K562 (cell line): ENCODE measurements at regions not wholly inside any gene's neighbourhood (a gene's known extent, or its start where the extent isn't known, plus 50 kb on each side); places are given as distances from the start of the nearest gene placed in this dataset.

Source experiments
- ATAC-seq: fragments of 200-7000 bp; cut with Tn5 transposase; 3 replicates; pipeline ENCODE4 v1.9.1; 2020; ENCODE audit warnings: moderate library complexity
- BruUV-seq: library from RNA; stranded (reverse); fragments of 400-500 nt; replicated peaks from 2 replicates; lab custom pipeline; 2021; lab: Mats Ljungman, UMichigan
- CTCF ChIA-PET: fragments of 300-600 bp; formaldehyde crosslinking; extraction: SDS; loops from one replicate; lab custom pipeline; 2021; ENCODE audit warnings: low intra/inter-chr PET ratio; lab: Yijun Ruan, JAX
- POLR2A ChIA-PET: fragments of 300-600, 350-650 bp; sonication (Branson Sonifier 250); formaldehyde crosslinking; extraction: SDS; loops from one replicate; lab custom pipeline; 2021; ENCODE audit warnings: antibody characterized with exemption, inconsistent platforms; lab: Yijun Ruan, JAX
- DNase-seq, 4 experiments: peaks; one replicate each; pipeline versions ENCODE4 v3.0.0 to v3.0.0-alpha.2; 2011 to 2018; ENCODE audit warnings: low spot score in 3 of 4, mixed read lengths in 3 of 4; ENCODE audit errors: extremely low read depth in 1 of 4
- FAIRE-seq: peaks from 2 replicates; lab custom pipeline; 2011; peaks lifted over from hg19 to GRCh38; lab: Jason Lieb, UNC
- H2AFZ ChIP-seq: 2 replicates; pipeline ENCODE4 v1.6.0; 2011; ENCODE audit warnings: low read depth, low read length, control low read depth, inconsistent platforms
- H3K27ac ChIP-seq: fragments of 200-600 bp; 3 replicates; pipeline ENCODE4 v1.8.0; 2011; ENCODE audit warnings: low read depth, mild to moderate bottlenecking, control low read depth, inconsistent platforms, low read length, moderate library complexity, mixed read lengths; ENCODE audit errors: extremely low read depth
- H3K27me3 ChIP-seq, 2 experiments: fragments of 300-600 bp in 1 of 2; 2 replicates in 1 of 2; 3 replicates in 1 of 2; pipeline versions ENCODE4 v1.6.0 to v1.8.0; 2011; ENCODE audit warnings: inconsistent platforms in 2 of 2, low read length in 2 of 2, mild to moderate bottlenecking in 1 of 2, mixed read lengths in 1 of 2, moderate library complexity in 1 of 2; ENCODE audit not compliant: control insufficient read depth in 2 of 2, insufficient read depth in 2 of 2
- H3K36me3 ChIP-seq: fragments of 300-600 bp; 3 replicates; pipeline ENCODE4 v1.8.0; 2011; ENCODE audit warnings: mild to moderate bottlenecking, low read length, inconsistent platforms; ENCODE audit not compliant: control insufficient read depth, insufficient read depth
- H3K4me1 ChIP-seq, 2 experiments: fragments of 200-600 bp in 1 of 2; replicated peaks in 1 of 2; 2 replicates in 1 of 2; 3 replicates in 1 of 2; pipeline versions ENCODE4 v1.5.1 to v1.8.0; 2011; ENCODE audit warnings: inconsistent platforms in 2 of 2, low read length in 2 of 2, mild to moderate bottlenecking in 1 of 2, mixed read lengths in 1 of 2, moderate library complexity in 1 of 2; ENCODE audit not compliant: control insufficient read depth in 2 of 2, insufficient read depth in 2 of 2
- H3K4me2 ChIP-seq: 2 replicates; pipeline ENCODE4 v1.6.1; 2011; ENCODE audit warnings: low read length, control low read depth, inconsistent platforms, mixed read lengths; ENCODE audit not compliant: insufficient read depth
- H3K4me3 ChIP-seq: fragments of 200-600 bp; sonication (generic), shearing (Covaris generic); 2 replicates; pipeline ENCODE4 v1.5.1; 2016; ENCODE audit warnings: control low read depth, inconsistent platforms
- H3K79me2 ChIP-seq: fragments of 200-600 bp; 3 replicates; pipeline ENCODE4 v1.8.0; 2011; ENCODE audit warnings: low read length, inconsistent platforms; ENCODE audit not compliant: control insufficient read depth, insufficient read depth
- H3K9ac ChIP-seq, 2 experiments: 2 replicates each; pipeline versions ENCODE4 v1.6.0 to v1.6.1; 2011; ENCODE audit warnings: low read depth in 2 of 2, low read length in 2 of 2, control low read depth in 1 of 2, inconsistent platforms in 1 of 2, mild to moderate bottlenecking in 1 of 2, mixed read lengths in 1 of 2; ENCODE audit not compliant: insufficient read depth in 1 of 2
- H3K9me1 ChIP-seq: one replicate; pipeline ENCODE4 v1.6.0; 2011; ENCODE audit warnings: inconsistent platforms, mild to moderate bottlenecking, low read length, moderate library complexity; ENCODE audit not compliant: control insufficient read depth, insufficient read depth
- H3K9me3 ChIP-seq: replicated peaks from 2 replicates; pipeline ENCODE4 v1.5.1; 2011; ENCODE audit warnings: low read depth, low read length, inconsistent platforms; ENCODE audit not compliant: control insufficient read depth, insufficient read depth
- H4K20me1 ChIP-seq: replicated peaks from 2 replicates; pipeline ENCODE4 v1.6.1; 2011; ENCODE audit warnings: low read length, inconsistent platforms, mixed read lengths; ENCODE audit not compliant: control insufficient read depth, insufficient read depth
- ARID2 ChIP-seq: fragments of 450-650 bp; IDR thresholded peaks from 2 replicates; pipeline ENCODE4 v1.6.1; 2017; ENCODE audit warnings: antibody characterized with exemption, mild to moderate bottlenecking
- ERF ChIP-seq: fragments of 450-650 bp; formaldehyde crosslinking; IDR thresholded peaks from 2 replicates; pipeline ENCODE4 v1.4.0; 2020; ENCODE audit warnings: mild to moderate bottlenecking, mixed read lengths
- MAFK ChIP-seq: IDR thresholded peaks from 2 replicates; pipeline ENCODE4 v1.6.1; 2011; ENCODE audit warnings: low read length, improper control_type of control experiment
- MBD2 ChIP-seq: sonication (generic); IDR thresholded peaks from 2 replicates; pipeline ENCODE4 v1.6.1; 2016; ENCODE audit warnings: low read depth, borderline replicate concordance
- MCM5 ChIP-seq: fragments of 450-650 bp; IDR thresholded peaks from 2 replicates; pipeline ENCODE4 v1.6.1; 2016; ENCODE audit warnings: low read depth
- NR2C2 ChIP-seq, 2 experiments: fragments of 200-800 bp in 1 of 2; sonication (Bioruptor generic) in 1 of 2; sonication (generic) in 1 of 2; formaldehyde crosslinking in 1 of 2; IDR thresholded peaks; 2 replicates each; pipeline versions ENCODE4 v1.6.1 to v1.8.0; 2016 to 2022; ENCODE audit warnings: mild to moderate bottlenecking in 1 of 2, missing compliant biosample characterization in 1 of 2, missing genetic modification characterization in 1 of 2, missing genetic modification reagents in 1 of 2
- PBX2 ChIP-seq, 2 experiments: IDR thresholded peaks in 1 of 2; conservative IDR thresholded peaks in 1 of 2; 2 replicates each; pipeline ENCODE4 v1.6.1; 2016; ENCODE audit warnings: low read depth in 2 of 2, mild to moderate bottlenecking in 1 of 2, missing compliant biosample characterization in 1 of 2, missing genetic modification characterization in 1 of 2, moderate library complexity in 1 of 2
- SPI1 ChIP-seq: IDR thresholded peaks from 2 replicates; pipeline ENCODE4 v1.6.1; 2011; ENCODE audit warnings: low read depth, low read length, control low read depth, borderline replicate concordance
- SRSF1 ChIP-seq: fragments of 200-400 bp; formaldehyde crosslinking; IDR thresholded peaks from 2 replicates; pipeline ENCODE4 v1.6.1; 2017; ENCODE audit warnings: mild to moderate bottlenecking, low read depth, low read length, moderate library complexity
- ZBTB26 ChIP-seq: fragments of 450-650 bp; formaldehyde crosslinking; IDR thresholded peaks from 2 replicates; pipeline ENCODE4 v1.4.0; 2022; ENCODE audit warnings: missing genetic modification characterization
- ZNF124 ChIP-seq: sonication (generic); formaldehyde crosslinking; IDR thresholded peaks from 2 replicates; pipeline ENCODE4 v1.8.1; 2022; ENCODE audit warnings: missing genetic modification reagents
- ZNF395 ChIP-seq: fragments of 200-800 bp; sonication (Bioruptor generic); IDR thresholded peaks from 2 replicates; pipeline ENCODE4 v1.6.1; 2017; ENCODE audit warnings: missing genetic modification characterization, missing compliant biosample characterization
- ZNF551 ChIP-seq: fragments of 250-450 bp; sonication (Bioruptor Pico); IDR thresholded peaks from 2 replicates; pipeline ENCODE4 v1.5.0; 2021; ENCODE audit warnings: mild to moderate bottlenecking, moderate library complexity
- ZNF75A ChIP-seq: fragments of 450-650 bp; formaldehyde crosslinking; IDR thresholded peaks from 2 replicates; pipeline ENCODE4 v1.4.0; 2020; ENCODE audit warnings: mild to moderate bottlenecking
- WGBS: fragments of 100-300 bp; shearing (Covaris generic); methylation state at CpG from one replicate; pipeline ENCODE4 v1.1.6; 2016; ENCODE audit warnings: low coverage, mixed read lengths; ENCODE audit not compliant: insufficient coverage; ENCODE audit errors: missing lambda C conversion rate; 5-methylcytosine and 5-hydroxymethylcytosine counted together
- in situ Hi-C: fragments of 300-500 bp; cut with MboI; formaldehyde crosslinking; loops from 4 replicates; pipeline ENCODE4 v1.15.0; 2018; ENCODE audit warnings: inconsistent platforms, mixed read lengths
- intact Hi-C: fragments of 100-400 bp; cut with micrococcal nuclease; formaldehyde crosslinking; loops from 2 replicates; pipeline ENCODE4 v1.14.2; 2022
- TF ChIP-seq, protein P1 (sequence below): fragments of 450-650 bp; formaldehyde crosslinking; IDR thresholded peaks from 2 replicates; pipeline ENCODE4 v1.4.0; 2020; ENCODE audit warnings: mild to moderate bottlenecking

DNA sequence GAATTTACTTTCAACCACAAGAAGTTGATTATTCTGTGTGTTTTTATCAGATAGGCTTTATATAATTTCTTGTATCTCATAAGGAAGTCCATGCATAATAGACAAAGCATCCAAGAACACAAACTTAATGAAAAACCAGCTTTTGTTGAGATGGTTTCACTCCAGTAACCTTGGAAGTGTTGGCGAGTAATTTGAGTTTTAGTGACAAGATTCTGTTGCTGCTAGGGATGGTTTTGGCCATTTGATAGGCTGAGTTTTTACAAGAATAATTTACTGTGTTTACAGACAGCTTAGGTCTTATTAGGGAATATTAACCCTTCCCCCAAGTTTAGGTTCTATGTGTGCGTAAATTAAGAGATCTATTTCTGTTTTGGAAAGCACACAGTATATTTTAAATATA is 513.6 kb downstream of the USP25 start:
- TF ChIP-seq ZNF551 (CRISPR knock-in tag): no peak
- TF ChIP-seq ZBTB26: no peak
- TF ChIP-seq SPI1: no peak
- no peak for TF ChIP-seq ZNF75A (CRISPR knock-in tag)
- no peak for TF ChIP-seq SRSF1
- TF ChIP-seq MBD2: no peak
- TF ChIP-seq ARID2: no peak
- TF ChIP-seq MCM5: no peak
- TF ChIP-seq NR2C2 (CRISPR knock-in tag; IDR thresholded peaks at IDR 0.05): no peak
- TF ChIP-seq NR2C2 (tag; IDR thresholded peaks at IDR 0.05): no peak
- no peak for TF ChIP-seq ERF (CRISPR knock-in tag)
- TF ChIP-seq ZNF124 (CRISPR knock-in tag): no peak
- TF ChIP-seq PBX2 (CRISPR knock-in tag; IDR thresholded peaks at IDR 0.05; ENCODE audit: low read depth): no peak
- no peak for TF ChIP-seq PBX2 (tag; conservative IDR thresholded peaks at IDR 0.05; ENCODE audit: low read depth)
- no peak for TF ChIP-seq ZNF395
- TF ChIP-seq MAFK: no peak
- TF ChIP-seq, protein P1, sequence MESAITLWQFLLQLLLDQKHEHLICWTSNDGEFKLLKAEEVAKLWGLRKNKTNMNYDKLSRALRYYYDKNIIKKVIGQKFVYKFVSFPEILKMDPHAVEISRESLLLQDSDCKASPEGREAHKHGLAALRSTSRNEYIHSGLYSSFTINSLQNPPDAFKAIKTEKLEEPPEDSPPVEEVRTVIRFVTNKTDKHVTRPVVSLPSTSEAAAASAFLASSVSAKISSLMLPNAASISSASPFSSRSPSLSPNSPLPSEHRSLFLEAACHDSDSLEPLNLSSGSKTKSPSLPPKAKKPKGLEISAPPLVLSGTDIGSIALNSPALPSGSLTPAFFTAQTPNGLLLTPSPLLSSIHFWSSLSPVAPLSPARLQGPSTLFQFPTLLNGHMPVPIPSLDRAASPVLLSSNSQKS: no peak
- TF ChIP-seq, all 486 proteins: peak for 0
- no peaks in the 10 kb centered on the region for H3K79me2 ChIP-seq
- intact Hi-C loops: no loop called here
- DNase-seq (no peak), FAIRE-seq (no peak), ATAC-seq (no peak)
- no peaks in the 10 kb centered on the region for H3K9me1 ChIP-seq
- H3K4me1 ChIP-seq: no peaks in the 10 kb centered on the region
- H3K4me2 ChIP-seq: no peak overlapping the region
- no peak overlapping the region for H3K9ac ChIP-seq
- CTCF ChIA-PET: interaction anchor here (0.5 kb wide), 1 partner anchor 26 kb away, joined by 3 read pairs; no protein-coding TSS in a partner anchor
- no peaks in the 10 kb centered on the region for H3K27me3 ChIP-seq
- no peaks in the 10 kb centered on the region for H3K36me3 ChIP-seq
- no peaks in the 10 kb centered on the region for H3K9me3 ChIP-seq
- no peak overlapping the region for H3K27ac ChIP-seq
- H2AFZ ChIP-seq: no peak overlapping the region
- POLR2A ChIA-PET: no interaction called here
- WGBS: 0% methylated on average over 2 of the region's 2 CpGs
- no peak overlapping the region for H3K4me3 ChIP-seq
- BruUV-seq: no TSS peak
- no peaks in the 10 kb centered on the region for H4K20me1 ChIP-seq
- in situ Hi-C loops: no loop called here
